GM18502 (cell line): ENCODE measurements at regions not wholly inside any gene's neighbourhood (a gene's known extent, or its start where the extent isn't known, plus 50 kb on each side); places are given as distances from the start of the nearest gene placed in this dataset.
"Not testable (repeated sequence)": the region's sequence is repeated elsewhere in the genome, so short reads cannot be mapped to it uniquely, and the experiment has no call there.

ENCODE experiments used
- ATAC-seq: cut with Tn5 transposase; IDR thresholded peaks from one replicate; pipeline ENCODE4 v1.9.1; 2021; ENCODE audit warnings: mild to moderate bottlenecking; ENCODE audit not compliant: unreplicated experiment, poor library complexity

DNA sequence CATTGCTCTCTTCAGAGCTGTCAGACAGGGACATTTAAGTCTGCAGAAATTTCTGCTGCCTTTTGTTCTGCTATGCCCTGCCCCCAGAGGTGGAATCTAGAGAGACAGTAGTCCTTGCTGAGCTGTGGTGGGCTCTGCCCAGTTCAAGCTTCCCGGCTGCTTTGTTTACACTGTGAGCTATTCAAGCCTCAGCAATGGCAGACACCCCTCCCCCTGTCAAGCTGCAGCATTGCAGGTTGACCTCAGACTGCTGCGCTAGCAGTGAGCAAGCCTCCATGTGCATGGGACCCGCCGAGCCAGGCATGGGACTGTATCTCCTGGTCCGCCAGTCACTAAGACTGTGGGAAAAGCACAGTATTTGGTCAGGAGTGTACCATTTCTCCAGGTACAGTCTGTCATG is 53.6 kb upstream of the MAPK10 start:
- not testable (repeated sequence) for ATAC-seq

GRCh38 chr4:86414686-86415085 is 54.8 kb upstream of the MAPK10 start:
- ATAC-seq = no peak

- ATAC-seq = no peak
Measured at GRCh38 chr4:86416081-86416480, 56.2 kb upstream of the MAPK10 start.

- ATAC-seq = no peak
Measured at GRCh38 chr4:86421461-86421860, 61.6 kb upstream of the MAPK10 start.

GRCh38 chr4:86431543-86432116 is 71.8 kb upstream of the MAPK10 start:
- no peak for ATAC-seq

- no peak for ATAC-seq
Measured at GRCh38 chr4:86432559-86433134, 72.8 kb upstream of the MAPK10 start.

DNA sequence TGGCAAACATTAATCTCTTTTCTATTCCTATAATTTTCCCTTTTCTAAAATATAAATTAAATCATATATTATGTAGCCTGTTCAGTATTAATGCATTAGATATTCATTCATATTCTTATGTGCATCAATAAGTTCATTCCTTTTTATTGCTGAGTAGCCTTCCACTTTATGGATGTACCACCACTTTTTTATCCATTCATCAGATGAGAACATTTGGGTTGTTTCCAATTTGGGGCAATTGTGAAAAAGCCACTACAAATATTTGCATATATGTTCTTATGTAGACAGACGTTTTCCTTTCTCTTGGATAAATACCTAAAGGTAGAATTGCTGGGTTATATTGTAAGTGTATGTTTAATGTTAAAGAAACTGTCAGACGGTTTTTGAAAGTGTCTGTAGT is 79.4 kb upstream of the MAPK10 start:
- no peak for ATAC-seq

GRCh38 chr4:86441175-86441936 is 81.5 kb upstream of the MAPK10 start:
- ATAC-seq = no peak

DNA sequence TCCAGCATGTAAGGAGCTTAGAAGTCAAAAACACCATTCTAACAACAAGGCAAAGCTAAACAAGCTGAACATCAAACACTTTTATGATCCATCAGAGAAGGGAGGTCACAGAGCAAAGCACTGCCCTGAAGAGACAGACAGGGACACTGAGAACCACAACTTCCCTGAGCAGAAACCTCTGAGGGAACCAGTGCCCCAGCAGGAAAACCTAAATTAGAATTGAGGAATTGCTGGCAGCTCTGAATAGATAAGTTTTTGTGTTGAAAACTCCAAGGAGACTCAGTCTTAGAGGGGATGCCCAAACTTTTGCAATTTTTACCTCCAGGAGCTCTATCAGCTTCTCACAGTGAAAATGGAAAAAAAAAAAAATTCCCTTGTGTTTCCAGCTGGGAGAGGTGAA is 83.0 kb upstream of the MAPK10 start:
- no peak for ATAC-seq

DNA sequence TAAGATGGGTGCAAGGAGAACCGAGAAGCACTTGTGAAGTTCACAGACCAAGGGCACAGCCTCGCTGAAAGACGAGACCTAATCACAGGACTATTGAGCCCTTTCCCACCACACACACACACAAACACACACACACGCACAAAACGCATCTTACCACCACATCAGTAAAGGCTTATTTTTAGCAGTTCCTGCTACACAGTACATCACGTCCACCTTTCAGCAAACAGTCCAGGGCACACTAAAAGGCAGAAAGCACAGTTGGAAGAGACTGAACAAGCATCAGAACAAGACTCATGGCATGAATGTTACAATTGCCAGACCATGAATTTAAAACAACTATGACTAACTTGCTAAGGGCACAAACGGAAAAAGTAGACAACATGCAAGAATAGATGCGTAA is 83.6 kb upstream of the MAPK10 start:
- no peak for ATAC-seq

- no peak for ATAC-seq
Measured at GRCh38 chr4:86446996-86447395, 87.1 kb upstream of the MAPK10 start.

GRCh38 chr4:86448871-86449270 is 89.0 kb upstream of the MAPK10 start:
- ATAC-seq = no peak

DNA sequence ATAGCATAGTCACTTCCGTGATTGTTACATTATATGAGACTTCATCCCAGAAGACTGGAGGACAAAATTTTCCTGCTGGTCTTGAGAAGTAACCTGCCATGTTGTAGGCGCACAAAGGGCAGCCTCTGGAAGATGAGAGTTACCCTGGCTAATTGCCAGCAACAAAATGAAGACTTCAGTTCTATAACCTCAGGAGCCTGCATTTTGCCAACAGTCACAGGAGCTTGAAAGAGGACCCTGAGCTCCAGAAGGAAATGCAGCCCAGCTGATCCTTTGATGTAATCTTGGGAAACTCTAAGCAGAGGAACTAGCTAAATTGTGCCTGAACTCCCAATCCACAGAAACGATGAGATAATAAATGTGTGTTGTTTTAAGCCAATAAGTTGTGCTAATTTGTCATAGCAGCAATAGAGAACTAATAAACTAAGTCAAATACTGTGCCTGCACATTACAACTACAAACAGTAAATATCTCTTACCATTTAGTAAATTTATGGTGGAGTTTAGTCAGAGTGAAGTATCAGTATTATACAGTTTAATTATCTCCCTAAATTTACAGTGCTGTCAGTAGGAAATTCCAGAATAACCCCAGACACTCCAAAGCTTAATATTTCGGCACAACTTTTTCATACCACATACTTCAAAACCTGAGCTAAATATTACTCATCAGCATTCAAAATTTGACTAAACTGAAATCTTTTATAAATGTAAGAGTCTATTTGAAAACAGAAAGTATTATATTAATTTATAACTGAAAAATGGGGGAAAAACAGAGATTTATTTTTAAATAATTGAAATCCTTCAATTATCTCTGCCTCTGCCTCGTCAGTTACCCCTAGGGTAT is 90.1 kb upstream of the MAPK10 start:
- no peak for ATAC-seq

DNA sequence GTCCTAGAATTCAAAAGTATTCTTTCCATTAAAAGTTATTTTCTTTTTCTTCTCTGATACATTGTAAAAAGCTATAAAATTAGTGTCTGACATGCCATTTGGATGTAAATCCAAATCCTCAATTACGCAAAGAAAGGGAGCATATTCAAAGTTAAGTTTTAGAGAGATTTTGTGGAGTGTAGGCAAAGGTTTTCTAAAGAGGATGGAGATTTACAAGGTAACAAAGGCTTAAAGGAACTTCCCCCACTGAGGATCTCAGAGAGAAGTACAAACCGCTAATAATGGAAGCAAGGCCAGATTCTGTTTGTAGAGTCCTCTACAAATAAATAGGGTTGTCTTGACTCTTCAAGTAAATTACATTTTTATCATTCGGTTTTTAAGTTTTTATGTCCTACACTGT is 91.0 kb upstream of the MAPK10 start:
- no peak for ATAC-seq

GRCh38 chr4:86451560-86452330 is 91.9 kb upstream of the MAPK10 start:
- ATAC-seq = no peak

DNA sequence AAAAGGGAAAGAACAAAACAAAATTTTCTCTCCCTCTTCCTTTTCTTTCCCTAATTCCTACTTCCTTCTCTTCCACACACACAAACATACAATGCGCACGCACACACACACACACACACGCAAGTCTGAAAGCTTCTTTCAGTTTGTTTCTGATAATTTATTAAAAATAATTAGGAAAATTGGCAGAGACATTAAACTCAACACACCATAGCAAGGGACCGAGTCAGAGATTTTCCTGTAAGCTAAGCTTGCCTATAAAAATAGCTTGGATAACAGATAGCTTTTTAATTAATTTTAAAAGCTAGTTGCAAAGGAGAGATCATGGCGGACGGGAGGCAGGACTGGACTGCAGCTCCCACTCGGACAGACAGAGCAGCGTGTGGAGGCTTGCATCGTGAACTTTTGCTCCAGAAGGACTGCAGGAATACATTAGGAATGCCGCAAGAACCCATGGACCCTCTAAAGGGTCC is 92.6 kb upstream of the MAPK10 start:
- no peak for ATAC-seq

DNA sequence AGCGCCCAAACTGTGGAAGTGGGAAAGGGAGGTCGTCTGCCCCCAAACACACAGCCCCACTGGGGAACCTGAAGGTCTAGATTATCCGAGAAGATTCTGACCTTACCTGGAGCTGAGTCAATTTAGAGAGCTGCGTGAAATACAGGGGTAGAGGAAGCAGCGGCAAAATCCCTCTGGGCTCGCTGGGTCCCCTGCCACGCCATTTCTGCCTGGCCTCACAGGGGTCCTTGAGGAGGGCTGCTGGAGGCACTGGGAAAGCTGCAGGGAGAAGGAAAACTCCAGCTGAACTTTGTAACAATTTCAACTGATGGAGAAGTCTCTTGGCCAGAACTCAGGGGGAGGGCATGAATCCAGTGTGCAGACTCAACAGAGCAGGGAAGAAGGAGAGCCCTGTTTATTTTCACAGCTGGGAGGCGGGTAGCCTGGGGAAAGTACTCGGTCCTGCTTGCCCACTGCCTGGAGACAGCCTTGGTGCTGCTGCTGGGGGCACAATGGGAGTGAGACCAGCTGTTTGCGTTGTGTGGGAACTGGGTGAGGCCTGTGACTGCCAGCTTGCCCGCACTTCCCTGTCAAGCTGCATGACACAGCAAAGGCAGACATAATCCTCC is 93.2 kb upstream of the MAPK10 start:
- ATAC-seq = no peak

GRCh38 chr4:86453611-86454072 is 93.8 kb upstream of the MAPK10 start:
- not testable (repeated sequence) for ATAC-seq

DNA sequence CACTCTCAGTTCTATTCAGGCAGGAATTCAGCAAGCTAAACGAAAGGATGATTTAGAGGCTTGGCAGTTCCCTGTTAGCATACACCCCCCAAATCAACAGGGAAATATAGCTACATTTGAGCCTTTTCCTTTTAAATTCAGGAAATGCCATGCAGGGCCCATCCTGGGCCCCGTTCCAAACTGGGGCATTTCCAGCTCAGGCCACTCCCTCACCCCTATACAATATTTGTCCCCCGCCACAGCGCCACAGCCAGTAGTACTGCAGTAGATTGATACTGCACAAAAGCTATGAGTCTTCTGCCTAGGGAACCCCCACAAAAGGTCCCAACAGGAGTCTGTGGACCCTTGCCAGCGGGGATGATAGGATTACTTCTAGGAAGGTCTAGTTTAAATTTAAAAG is 102.0 kb upstream of the MAPK10 start:
- no peak for ATAC-seq
